H1 (cell line): ENCODE measurements at regions not wholly inside any gene's neighbourhood (a gene's known extent, or its start where the extent isn't known, plus 50 kb on each side); places are given as distances from the start of the nearest gene placed in this dataset.

Experiments used
- EGR1 ChIP-seq: IDR thresholded peaks from 2 replicates; pipeline ENCODE4 v1.6.1; 2011; ENCODE audit warnings: low read depth, low read length, borderline replicate concordance
- EZH2 ChIP-seq: fragments of 200-600 bp; sonication (generic); IDR thresholded peaks from 2 replicates; pipeline ENCODE4 v1.7.1; 2012; ENCODE audit warnings: low read depth, mild to moderate bottlenecking, moderate library complexity, low read length, inconsistent platforms; ENCODE audit not compliant: severe bottlenecking
- GABPA ChIP-seq: IDR thresholded peaks from 2 replicates; pipeline ENCODE4 v1.6.1; 2011; ENCODE audit warnings: mild to moderate bottlenecking, low read length, moderate library complexity, borderline replicate concordance; ENCODE audit not compliant: insufficient read depth
- GTF2F1 ChIP-seq: IDR thresholded peaks from 2 replicates; pipeline ENCODE4 v1.6.1; 2012; ENCODE audit warnings: low read depth, low read length, improper control_type of control experiment, borderline replicate concordance
- JUN ChIP-seq: IDR thresholded peaks from 2 replicates; pipeline ENCODE4 v1.6.1; 2011; ENCODE audit warnings: low read depth, mild to moderate bottlenecking, improper control_type of control experiment, low read length
- KDM1A ChIP-seq: fragments of 200-600, 300-600 bp; sonication (generic); IDR thresholded peaks from 2 replicates; pipeline ENCODE4 v1.7.1; 2016; ENCODE audit warnings: mild to moderate bottlenecking, low read length, borderline replicate concordance
- POLR2A ChIP-seq, 2 experiments: IDR thresholded peaks; 1 replicate in 1 of 2; 2 replicates in 1 of 2; pipeline ENCODE4 v1.6.1; 2011; ENCODE audit warnings: low read depth in 2 of 2, low read length in 2 of 2, mild to moderate bottlenecking in 2 of 2; ENCODE audit errors: control extremely low read depth in 1 of 2
- POLR2AphosphoS5 ChIP-seq: IDR thresholded peaks from 2 replicates; pipeline ENCODE4 v1.6.1; 2011; ENCODE audit warnings: low read depth, low read length
- RAD21 ChIP-seq, 2 experiments: IDR thresholded peaks in 1 of 2; conservative IDR thresholded peaks in 1 of 2; 2 replicates each; pipeline ENCODE4 v1.6.1; 2011; ENCODE audit warnings: low read depth in 2 of 2, low read length in 2 of 2, improper control_type of control experiment in 1 of 2, inconsistent platforms in 1 of 2, mild to moderate bottlenecking in 1 of 2, moderate library complexity in 1 of 2
- SIN3A ChIP-seq, 2 experiments: IDR thresholded peaks in 1 of 2; conservative IDR thresholded peaks in 1 of 2; 2 replicates each; pipeline ENCODE4 v1.6.1; 2011 to 2012; ENCODE audit warnings: low read length in 2 of 2, improper control_type of control experiment in 1 of 2, low read depth in 1 of 2, mild to moderate bottlenecking in 1 of 2
- TAF1 ChIP-seq: IDR thresholded peaks from 2 replicates; pipeline ENCODE4 v1.6.1; 2011; ENCODE audit warnings: mild to moderate bottlenecking, low read depth, low read length
- TEAD4 ChIP-seq: IDR thresholded peaks from 2 replicates; pipeline ENCODE4 v1.6.1; 2012; ENCODE audit warnings: low read depth, low read length, inconsistent platforms, mixed read lengths
- TF ChIP-seq, protein P1 (sequence below), 3 experiments: IDR thresholded peaks; 1 replicate in 2 of 3; 2 replicates in 1 of 3; pipeline versions ENCODE4 v1.5.1 to v1.6.1; 2011; ENCODE audit warnings: low read length in 3 of 3, mild to moderate bottlenecking in 3 of 3, inconsistent platforms in 2 of 3, low read depth in 1 of 3, moderate library complexity in 1 of 3; ENCODE audit not compliant: insufficient read depth in 1 of 3; ENCODE audit errors: control extremely low read depth in 1 of 3

- TF ChIP-seq TEAD4 (no peak), SIN3A (conservative IDR thresholded peaks at IDR 0.05 in 1 of 2, IDR thresholded peaks at IDR 0.05 in 1 of 2; ENCODE audit: low read depth in 1 of 2, low read length in 2 of 2) (no peak), JUN (no peak), GTF2F1 (no peak), EGR1 (no peak), POLR2AphosphoS5 (no peak), POLR2A (IDR thresholded peaks at IDR 0.05; ENCODE audit: control extremely low read depth in 1 of 2, low read depth in 2 of 2, low read length in 2 of 2) (no peak), KDM1A (no peak), EZH2 (no peak), GABPA (no peak), TAF1 (no peak), RAD21 (IDR thresholded peaks at IDR 0.05 in 1 of 2, conservative IDR thresholded peaks at IDR 0.05 in 1 of 2; ENCODE audit: low read depth in 2 of 2, low read length in 2 of 2) (no peak)
- TF ChIP-seq, protein P1, sequence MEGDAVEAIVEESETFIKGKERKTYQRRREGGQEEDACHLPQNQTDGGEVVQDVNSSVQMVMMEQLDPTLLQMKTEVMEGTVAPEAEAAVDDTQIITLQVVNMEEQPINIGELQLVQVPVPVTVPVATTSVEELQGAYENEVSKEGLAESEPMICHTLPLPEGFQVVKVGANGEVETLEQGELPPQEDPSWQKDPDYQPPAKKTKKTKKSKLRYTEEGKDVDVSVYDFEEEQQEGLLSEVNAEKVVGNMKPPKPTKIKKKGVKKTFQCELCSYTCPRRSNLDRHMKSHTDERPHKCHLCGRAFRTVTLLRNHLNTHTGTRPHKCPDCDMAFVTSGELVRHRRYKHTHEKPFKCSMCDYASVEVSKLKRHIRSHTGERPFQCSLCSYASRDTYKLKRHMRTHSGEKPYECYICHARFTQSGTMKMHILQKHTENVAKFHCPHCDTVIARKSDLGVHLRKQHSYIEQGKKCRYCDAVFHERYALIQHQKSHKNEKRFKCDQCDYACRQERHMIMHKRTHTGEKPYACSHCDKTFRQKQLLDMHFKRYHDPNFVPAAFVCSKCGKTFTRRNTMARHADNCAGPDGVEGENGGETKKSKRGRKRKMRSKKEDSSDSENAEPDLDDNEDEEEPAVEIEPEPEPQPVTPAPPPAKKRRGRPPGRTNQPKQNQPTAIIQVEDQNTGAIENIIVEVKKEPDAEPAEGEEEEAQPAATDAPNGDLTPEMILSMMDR (IDR thresholded peaks at IDR 0.05; ENCODE audit: control extremely low read depth in 1 of 3, insufficient read depth in 1 of 3, low read depth in 1 of 3, low read length in 3 of 3): no peak
Observed at GRCh38 chr15:69543681-69544364, 91.2 kb downstream of the RPLP1 start.
